ENCODE measurements at regions not wholly inside any gene's neighbourhood (a gene's known extent, or its start where the extent isn't known, plus 50 kb on each side); places are given as distances from the start of the nearest gene placed in this dataset.

GRCh38 chr11:112322173-112322790 is 61.6 kb upstream of the PLET1 start:
- TF ChIP-seq, protein P1, sequence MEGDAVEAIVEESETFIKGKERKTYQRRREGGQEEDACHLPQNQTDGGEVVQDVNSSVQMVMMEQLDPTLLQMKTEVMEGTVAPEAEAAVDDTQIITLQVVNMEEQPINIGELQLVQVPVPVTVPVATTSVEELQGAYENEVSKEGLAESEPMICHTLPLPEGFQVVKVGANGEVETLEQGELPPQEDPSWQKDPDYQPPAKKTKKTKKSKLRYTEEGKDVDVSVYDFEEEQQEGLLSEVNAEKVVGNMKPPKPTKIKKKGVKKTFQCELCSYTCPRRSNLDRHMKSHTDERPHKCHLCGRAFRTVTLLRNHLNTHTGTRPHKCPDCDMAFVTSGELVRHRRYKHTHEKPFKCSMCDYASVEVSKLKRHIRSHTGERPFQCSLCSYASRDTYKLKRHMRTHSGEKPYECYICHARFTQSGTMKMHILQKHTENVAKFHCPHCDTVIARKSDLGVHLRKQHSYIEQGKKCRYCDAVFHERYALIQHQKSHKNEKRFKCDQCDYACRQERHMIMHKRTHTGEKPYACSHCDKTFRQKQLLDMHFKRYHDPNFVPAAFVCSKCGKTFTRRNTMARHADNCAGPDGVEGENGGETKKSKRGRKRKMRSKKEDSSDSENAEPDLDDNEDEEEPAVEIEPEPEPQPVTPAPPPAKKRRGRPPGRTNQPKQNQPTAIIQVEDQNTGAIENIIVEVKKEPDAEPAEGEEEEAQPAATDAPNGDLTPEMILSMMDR (IDR thresholded peaks at IDR 0.05): no peak
- TF ChIP-seq POLR2A (IDR thresholded peaks at IDR 0.05): no peak
- no peak for TF ChIP-seq POLR2AphosphoS5 (IDR thresholded peaks at IDR 0.05)
- no peak for TF ChIP-seq EP300 (IDR thresholded peaks at IDR 0.05)
